Activated naive CD4-positive, alpha-beta T cell treated with Interleukin-2 at 50 U/mL for 16 hours (primary cell): ENCODE measurements at regions not wholly inside any gene's neighbourhood (a gene's known extent, or its start where the extent isn't known, plus 50 kb on each side); places are given as distances from the start of the nearest gene placed in this dataset.
"Not testable (repeated sequence)": the region's sequence is repeated elsewhere in the genome, so short reads cannot be mapped to it uniquely, and the experiment has no call there.

Source experiments
- DNase-seq: peaks from one replicate; pipeline ENCODE4 v3.0.0-alpha.2; 2020

GRCh38 chr6:141969768-141970415, 162.8 kb upstream of the GJE1 start:
- DNase-seq: not testable (repeated sequence)

- DNase-seq: no peak
Measured at GRCh38 chr6:141969201-141969600, 163.5 kb upstream of the GJE1 start.

- no peak for DNase-seq
Measured at GRCh38 chr6:141968632-141969031, 164.1 kb upstream of the GJE1 start.

GRCh38 chr6:141965016-141965545, 167.6 kb upstream of the GJE1 start:
- DNase-seq: no peak

GRCh38 chr6:141963543-141964295, 169.0 kb upstream of the GJE1 start:
- no peak for DNase-seq

GRCh38 chr6:141957271-141957670, 175.5 kb upstream of the GJE1 start:
- no peak for DNase-seq

- DNase-seq: no peak
Measured at GRCh38 chr6:141956868-141957267, 175.9 kb upstream of the GJE1 start.

- DNase-seq: no peak
Measured at GRCh38 chr6:141956046-141956761, 176.5 kb upstream of the GJE1 start.

GRCh38 chr6:141953072-141953471, 179.7 kb upstream of the GJE1 start:
- DNase-seq: no peak

- DNase-seq: no peak
Measured at GRCh38 chr6:141946502-141946901, 186.2 kb upstream of the GJE1 start.

- DNase-seq: no peak
Measured at GRCh38 chr6:141938664-141939063, 194.1 kb upstream of the GJE1 start.

- DNase-seq: no peak
Measured at GRCh38 chr6:141932685-141933084, 200.0 kb upstream of the GJE1 start.

GRCh38 chr6:141926200-141926900, 206.4 kb upstream of the GJE1 start:
- DNase-seq: not testable (repeated sequence)

GRCh38 chr6:141925001-141925400, 207.7 kb upstream of the GJE1 start:
- no peak for DNase-seq

GRCh38 chr6:141922898-141923297, 209.8 kb upstream of the GJE1 start:
- no peak for DNase-seq

- DNase-seq: not testable (repeated sequence)
Measured at GRCh38 chr6:141916682-141917505, 215.8 kb upstream of the GJE1 start.

GRCh38 chr6:141914646-141915045, 218.1 kb upstream of the GJE1 start:
- DNase-seq: no peak

GRCh38 chr6:141906569-141907080, 226.1 kb upstream of the GJE1 start:
- no peak for DNase-seq

- no peak for DNase-seq
Measured at GRCh38 chr6:141890661-141891060, 242.1 kb upstream of the GJE1 start.

- DNase-seq: no peak
Measured at GRCh38 chr6:141884850-141885249, 247.9 kb upstream of the GJE1 start.

GRCh38 chr6:141878686-141879085, 254.0 kb upstream of the GJE1 start:
- no peak for DNase-seq
